HG03432 (cell line): ENCODE measurements at regions not wholly inside any gene's neighbourhood (a gene's known extent, or its start where the extent isn't known, plus 50 kb on each side); places are given as distances from the start of the nearest gene placed in this dataset.

Experiments used
- ATAC-seq: cut with Tn5 transposase; IDR thresholded peaks from one replicate; pipeline ENCODE4 v1.9.1; 2021; ENCODE audit warnings: mild to moderate bottlenecking, moderate library complexity; ENCODE audit not compliant: unreplicated experiment

GRCh38 chr13:90518417-90518816 lies 829.1 kb upstream of the MIR17HG start:
- no peak for ATAC-seq

GRCh38 chr13:90519157-90519556 lies 828.3 kb upstream of the MIR17HG start:
- ATAC-seq, result no peak

- ATAC-seq, result no peak
Measured at GRCh38 chr13:90526711-90527110, 820.8 kb upstream of the MIR17HG start.

- ATAC-seq, result no peak
Measured at GRCh38 chr13:90531744-90532143, 815.7 kb upstream of the MIR17HG start.

GRCh38 chr13:90532861-90533492 lies 814.5 kb upstream of the MIR17HG start:
- no peak for ATAC-seq

GRCh38 chr13:90533866-90534265 lies 813.6 kb upstream of the MIR17HG start:
- ATAC-seq, result no peak

- ATAC-seq, result no peak
Measured at GRCh38 chr13:90534617-90535370, 812.7 kb upstream of the MIR17HG start.

- ATAC-seq, result no peak
Measured at GRCh38 chr13:90535421-90535820, 812.1 kb upstream of the MIR17HG start.

- ATAC-seq, result no peak
Measured at GRCh38 chr13:90538063-90538462, 809.4 kb upstream of the MIR17HG start.

- ATAC-seq, result no peak
Measured at GRCh38 chr13:90541346-90541745, 806.1 kb upstream of the MIR17HG start.

- no peak for ATAC-seq
Measured at GRCh38 chr13:90542959-90543505, 804.5 kb upstream of the MIR17HG start.

GRCh38 chr13:90545070-90545840 lies 802.2 kb upstream of the MIR17HG start:
- ATAC-seq, result no peak

GRCh38 chr13:90547272-90547790 lies 800.2 kb upstream of the MIR17HG start:
- ATAC-seq, result no peak

- ATAC-seq, result no peak
Measured at GRCh38 chr13:90551253-90551652, 796.2 kb upstream of the MIR17HG start.

GRCh38 chr13:90552702-90553101 lies 794.8 kb upstream of the MIR17HG start:
- no peak for ATAC-seq

- ATAC-seq, result no peak
Measured at GRCh38 chr13:90553159-90553558, 794.3 kb upstream of the MIR17HG start.

GRCh38 chr13:90557626-90558025 lies 789.9 kb upstream of the MIR17HG start:
- ATAC-seq, result no peak

- no peak for ATAC-seq
Measured at GRCh38 chr13:90562443-90562842, 785.0 kb upstream of the MIR17HG start.

- ATAC-seq, result no peak
Measured at GRCh38 chr13:90564096-90564495, 783.4 kb upstream of the MIR17HG start.

- no peak for ATAC-seq
Measured at GRCh38 chr13:90564566-90564965, 782.9 kb upstream of the MIR17HG start.

GRCh38 chr13:90565985-90566713 lies 781.3 kb upstream of the MIR17HG start:
- ATAC-seq, result peak; percentile 92
